Right kidney (tissue), 1 donor: ENCODE measurements at regions not wholly inside any gene's neighbourhood (a gene's known extent, or its start where the extent isn't known, plus 50 kb on each side); places are given as distances from the start of the nearest gene placed in this dataset.
"Not testable (repeated sequence)": the region's sequence is repeated elsewhere in the genome, so short reads cannot be mapped to it uniquely, and the experiment has no call there.

Source experiments
- DNase-seq: peaks from one replicate; pipeline ENCODE4 v3.0.0-alpha.2; 2016

GRCh38 chr1:145191272-145191675 lies 50.7 kb downstream of the PPIAL4D start:
- not testable (repeated sequence) for DNase-seq

DNA sequence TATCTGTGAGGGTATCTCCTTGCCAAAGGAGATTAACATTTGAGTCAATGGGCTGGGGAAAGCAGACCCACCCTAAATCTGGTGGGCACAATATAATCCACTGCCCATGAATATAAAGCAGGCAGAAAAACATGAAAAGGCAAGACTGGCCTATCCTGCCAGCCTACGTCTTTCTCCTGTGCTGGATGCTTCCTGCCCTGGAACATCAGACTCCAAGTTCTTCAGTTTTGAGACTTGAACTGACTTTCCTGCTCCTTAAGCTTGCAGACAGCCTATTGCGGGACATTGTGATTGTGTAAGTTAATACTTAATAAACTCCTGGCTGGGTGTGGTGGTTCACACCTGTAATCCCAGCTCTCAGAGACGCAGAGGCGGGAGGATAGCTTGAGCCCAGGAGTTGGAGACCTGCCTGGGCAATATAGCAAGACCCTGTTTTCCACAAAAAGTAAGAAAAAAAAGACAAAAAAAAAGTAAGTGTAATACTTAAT lies 52.4 kb downstream of the PPIAL4D start:
- not testable (repeated sequence) for DNase-seq

DNA sequence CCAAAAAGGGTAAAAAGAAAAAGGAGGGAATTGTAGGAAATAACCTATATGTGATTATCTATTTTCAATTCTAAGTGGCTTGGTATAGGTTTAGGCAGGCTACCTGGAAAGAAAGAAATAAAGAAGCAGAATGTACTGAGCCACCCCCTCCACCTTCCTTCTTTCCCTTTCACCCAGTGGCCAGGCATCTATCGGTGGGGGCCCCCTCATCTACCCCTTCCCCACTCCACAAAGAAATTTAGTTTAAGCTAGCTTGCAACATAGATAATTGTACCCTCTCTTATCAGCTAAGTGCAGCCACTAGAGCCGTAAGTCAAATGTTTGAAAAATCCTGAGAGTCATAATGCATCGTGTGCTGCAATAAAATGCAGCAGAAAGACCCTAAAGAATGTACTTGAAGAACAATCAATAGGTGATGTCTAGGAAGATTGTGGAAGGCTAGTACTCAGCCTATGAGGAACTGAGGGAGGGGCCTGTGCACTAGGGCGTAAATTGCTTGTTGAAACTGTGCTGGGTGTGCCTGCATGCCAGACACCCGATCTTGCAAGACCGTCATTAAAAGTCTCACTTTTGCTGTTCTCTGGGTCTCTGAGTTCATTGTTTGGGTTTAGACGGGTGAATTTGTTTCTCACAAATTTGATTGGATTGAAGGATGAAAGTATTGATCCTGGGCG lies 53.0 kb downstream of the PPIAL4D start:
- peak; percentile 2 for DNase-seq

- DNase-seq: not testable (repeated sequence)
Observed at GRCh38 chr1:145182606-145183413, 59.2 kb downstream of the PPIAL4D start.

- not testable (repeated sequence) for DNase-seq
Observed at GRCh38 chr1:145176285-145176925, 65.6 kb downstream of the PPIAL4D start.

GRCh38 chr1:145174377-145174776 lies 67.6 kb downstream of the PPIAL4D start:
- not testable (repeated sequence) for DNase-seq

- DNase-seq: peak; percentile 23
Observed at GRCh38 chr1:145168220-145168848, 72.6 kb downstream of the FAM72D start.

GRCh38 chr1:145164360-145164759 lies 68.6 kb downstream of the FAM72D start:
- DNase-seq: not testable (repeated sequence)
